ENCODE measurements at regions not wholly inside any gene's neighbourhood (a gene's known extent, or its start where the extent isn't known, plus 50 kb on each side); places are given as distances from the start of the nearest gene placed in this dataset.

DNA sequence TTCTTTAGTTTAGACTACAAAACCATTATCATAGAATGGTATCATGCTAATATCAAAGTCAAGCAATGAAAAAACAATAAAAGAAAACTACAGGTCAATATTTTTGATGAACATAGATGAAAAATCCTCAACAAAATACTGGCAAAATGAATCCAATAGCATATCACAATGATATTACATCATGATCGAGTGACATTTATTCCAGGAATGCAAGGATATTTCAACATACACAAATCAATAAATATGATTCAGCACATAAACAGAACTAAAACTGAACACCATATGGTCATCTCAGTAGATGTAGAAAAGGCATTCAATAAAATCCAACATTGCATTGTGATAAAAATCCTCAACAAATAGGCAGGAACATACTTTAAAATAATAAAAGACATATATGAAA, 1657.7 kb downstream of the KCNT2 start:
- TF ChIP-seq, protein P1, sequence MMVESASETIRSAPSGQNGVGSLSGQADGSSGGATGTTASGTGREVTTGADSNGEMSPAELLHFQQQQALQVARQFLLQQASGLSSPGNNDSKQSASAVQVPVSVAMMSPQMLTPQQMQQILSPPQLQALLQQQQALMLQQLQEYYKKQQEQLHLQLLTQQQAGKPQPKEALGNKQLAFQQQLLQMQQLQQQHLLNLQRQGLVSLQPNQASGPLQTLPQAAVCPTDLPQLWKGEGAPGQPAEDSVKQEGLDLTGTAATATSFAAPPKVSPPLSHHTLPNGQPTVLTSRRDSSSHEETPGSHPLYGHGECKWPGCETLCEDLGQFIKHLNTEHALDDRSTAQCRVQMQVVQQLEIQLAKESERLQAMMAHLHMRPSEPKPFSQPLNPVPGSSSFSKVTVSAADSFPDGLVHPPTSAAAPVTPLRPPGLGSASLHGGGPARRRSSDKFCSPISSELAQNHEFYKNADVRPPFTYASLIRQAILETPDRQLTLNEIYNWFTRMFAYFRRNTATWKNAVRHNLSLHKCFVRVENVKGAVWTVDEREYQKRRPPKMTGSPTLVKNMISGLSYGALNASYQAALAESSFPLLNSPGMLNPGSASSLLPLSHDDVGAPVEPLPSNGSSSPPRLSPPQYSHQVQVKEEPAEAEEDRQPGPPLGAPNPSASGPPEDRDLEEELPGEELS (CRISPR knock-in tag; IDR thresholded peaks at IDR 0.05; ENCODE audit: borderline replicate concordance): no peak
- TF ChIP-seq BRCA1 (IDR thresholded peaks at IDR 0.05) (no peak), BRCA1 (CRISPR knock-in tag; IDR thresholded peaks at IDR 0.05) (no peak), ETV6 (IDR thresholded peaks at IDR 0.05; ENCODE audit: borderline replicate concordance in 1 of 2, low read depth in 2 of 2, low read length in 1 of 2) (no peak), ETV6 (CRISPR knock-in tag; IDR thresholded peaks at IDR 0.05; ENCODE audit: borderline replicate concordance) (no peak), RFX5 (IDR thresholded peaks at IDR 0.05; ENCODE audit: low read depth, low read length) (no peak), SMAD3 (CRISPR knock-in tag; conservative IDR thresholded peaks at IDR 0.05) (no peak), YY1 (IDR thresholded peaks at IDR 0.05; ENCODE audit: borderline replicate concordance in 1 of 3, control insufficient read depth in 1 of 3, extremely low read depth in 1 of 3, insufficient read depth in 3 of 3, insufficient read length in 1 of 3, insufficient replicate concordance in 2 of 3, low read depth in 1 of 3, low read length in 2 of 3) (no peak), SP2 (IDR thresholded peaks at IDR 0.05; ENCODE audit: extremely low read depth, low read depth, low read length, poor library complexity, severe bottlenecking) (no peak)
- TF ChIP-seq, protein P2, sequence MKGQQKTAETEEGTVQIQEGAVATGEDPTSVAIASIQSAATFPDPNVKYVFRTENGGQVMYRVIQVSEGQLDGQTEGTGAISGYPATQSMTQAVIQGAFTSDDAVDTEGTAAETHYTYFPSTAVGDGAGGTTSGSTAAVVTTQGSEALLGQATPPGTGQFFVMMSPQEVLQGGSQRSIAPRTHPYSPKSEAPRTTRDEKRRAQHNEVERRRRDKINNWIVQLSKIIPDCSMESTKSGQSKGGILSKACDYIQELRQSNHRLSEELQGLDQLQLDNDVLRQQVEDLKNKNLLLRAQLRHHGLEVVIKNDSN (CRISPR knock-in tag; IDR thresholded peaks at IDR 0.05): no peak
- TF ChIP-seq, protein P3, sequence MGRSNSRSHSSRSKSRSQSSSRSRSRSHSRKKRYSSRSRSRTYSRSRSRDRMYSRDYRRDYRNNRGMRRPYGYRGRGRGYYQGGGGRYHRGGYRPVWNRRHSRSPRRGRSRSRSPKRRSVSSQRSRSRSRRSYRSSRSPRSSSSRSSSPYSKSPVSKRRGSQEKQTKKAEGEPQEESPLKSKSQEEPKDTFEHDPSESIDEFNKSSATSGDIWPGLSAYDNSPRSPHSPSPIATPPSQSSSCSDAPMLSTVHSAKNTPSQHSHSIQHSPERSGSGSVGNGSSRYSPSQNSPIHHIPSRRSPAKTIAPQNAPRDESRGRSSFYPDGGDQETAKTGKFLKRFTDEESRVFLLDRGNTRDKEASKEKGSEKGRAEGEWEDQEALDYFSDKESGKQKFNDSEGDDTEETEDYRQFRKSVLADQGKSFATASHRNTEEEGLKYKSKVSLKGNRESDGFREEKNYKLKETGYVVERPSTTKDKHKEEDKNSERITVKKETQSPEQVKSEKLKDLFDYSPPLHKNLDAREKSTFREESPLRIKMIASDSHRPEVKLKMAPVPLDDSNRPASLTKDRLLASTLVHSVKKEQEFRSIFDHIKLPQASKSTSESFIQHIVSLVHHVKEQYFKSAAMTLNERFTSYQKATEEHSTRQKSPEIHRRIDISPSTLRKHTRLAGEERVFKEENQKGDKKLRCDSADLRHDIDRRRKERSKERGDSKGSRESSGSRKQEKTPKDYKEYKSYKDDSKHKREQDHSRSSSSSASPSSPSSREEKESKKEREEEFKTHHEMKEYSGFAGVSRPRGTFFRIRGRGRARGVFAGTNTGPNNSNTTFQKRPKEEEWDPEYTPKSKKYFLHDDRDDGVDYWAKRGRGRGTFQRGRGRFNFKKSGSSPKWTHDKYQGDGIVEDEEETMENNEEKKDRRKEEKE (IDR thresholded peaks at IDR 0.05; ENCODE audit: borderline replicate concordance in 1 of 2, control insufficient read depth in 1 of 2, low read depth in 2 of 2, low read length in 1 of 2): no peak

Measured in K562 (cell line).